H9 (cell line): ENCODE measurements at regions not wholly inside any gene's neighbourhood (a gene's known extent, or its start where the extent isn't known, plus 50 kb on each side); places are given as distances from the start of the nearest gene placed in this dataset.

Experiments used
- DNase-seq: peaks from one replicate; pipeline ENCODE4 v3.0.0-alpha.2; 2017
- H2AFZ ChIP-seq: one replicate; pipeline ENCODE4 v1.6.1; 2013; ENCODE audit warnings: mild to moderate bottlenecking, low read length, control low read depth, moderate library complexity
- H2AK5ac ChIP-seq: 2 replicates; pipeline ENCODE4 v1.6.1; 2013; ENCODE audit warnings: low read length, control low read depth, mixed read lengths; ENCODE audit not compliant: insufficient read length
- H2BK120ac ChIP-seq: one replicate; pipeline ENCODE4 v1.6.1; 2013; ENCODE audit warnings: low read depth, mild to moderate bottlenecking, low read length, control low read depth, inconsistent platforms; ENCODE audit not compliant: poor library complexity, severe bottlenecking
- H2BK12ac ChIP-seq: 2 replicates; pipeline ENCODE4 v1.6.1; 2013; ENCODE audit warnings: low read length, control low read depth, mixed read lengths, low read depth; ENCODE audit not compliant: insufficient read length
- H2BK15ac ChIP-seq: 2 replicates; pipeline ENCODE4 v1.6.1; 2013; ENCODE audit warnings: low read depth, low read length, control low read depth
- H2BK20ac ChIP-seq: one replicate; pipeline ENCODE4 v1.6.1; 2013; ENCODE audit warnings: low read depth, mild to moderate bottlenecking, low read length, control low read depth, inconsistent platforms; ENCODE audit not compliant: poor library complexity, severe bottlenecking
- H2BK5ac ChIP-seq: 2 replicates; pipeline ENCODE4 v1.6.1; 2013; ENCODE audit warnings: low read length, control low read depth, mixed read lengths; ENCODE audit not compliant: insufficient read length
- H3K14ac ChIP-seq: 2 replicates; pipeline ENCODE4 v1.6.1; 2013; ENCODE audit warnings: low read length, control low read depth; ENCODE audit not compliant: insufficient read depth
- H3K18ac ChIP-seq: 2 replicates; pipeline ENCODE4 v1.6.1; 2013; ENCODE audit warnings: low read depth, mild to moderate bottlenecking, mixed read lengths, low read length, control low read depth; ENCODE audit not compliant: insufficient read length
- H3K23ac ChIP-seq: 2 replicates; pipeline ENCODE4 v1.6.1; 2013; ENCODE audit warnings: low read length, control low read depth, mixed read lengths, low read depth; ENCODE audit not compliant: insufficient read length
- H3K23me2 ChIP-seq: 2 replicates; pipeline ENCODE4 v1.6.1; 2013; ENCODE audit warnings: low read depth, mild to moderate bottlenecking, mixed read lengths, low read length, control low read depth; ENCODE audit not compliant: insufficient read length, poor library complexity, severe bottlenecking
- H3K27ac ChIP-seq: 2 replicates; pipeline ENCODE4 v1.5.1; 2013; ENCODE audit warnings: low read length, control low read depth, mixed read lengths, low read depth; ENCODE audit not compliant: insufficient read length
- H3K27me3 ChIP-seq: 2 replicates; pipeline ENCODE4 v1.6.1; 2013; ENCODE audit warnings: low read length, control low read depth, inconsistent platforms; ENCODE audit not compliant: insufficient read depth
- H3K4ac ChIP-seq: 2 replicates; pipeline ENCODE4 v1.6.1; 2013; ENCODE audit warnings: low read depth, mild to moderate bottlenecking, control low read depth, inconsistent platforms, low read length, moderate library complexity
- H3K4me1 ChIP-seq: 2 replicates; pipeline ENCODE4 v1.6.1; 2013; ENCODE audit warnings: low read length, control low read depth, inconsistent platforms; ENCODE audit not compliant: insufficient read depth
- H3K4me2 ChIP-seq: 2 replicates; pipeline ENCODE4 v1.6.1; 2013; ENCODE audit warnings: low read length, control low read depth, mixed read lengths; ENCODE audit not compliant: insufficient read length, insufficient read depth
- H3K56ac ChIP-seq: 2 replicates; pipeline ENCODE4 v1.6.1; 2013; ENCODE audit warnings: low read depth, mild to moderate bottlenecking, mixed read lengths, low read length, control low read depth; ENCODE audit not compliant: insufficient read length
- H3K79me1 ChIP-seq: 2 replicates; pipeline ENCODE4 v1.6.1; 2013; ENCODE audit warnings: low read depth, mild to moderate bottlenecking, moderate library complexity, low read length, control low read depth, inconsistent platforms; ENCODE audit not compliant: insufficient read depth, poor library complexity, severe bottlenecking
- H3K79me2 ChIP-seq: 2 replicates; pipeline ENCODE4 v1.6.1; 2013; ENCODE audit warnings: low read length, control low read depth, inconsistent platforms; ENCODE audit not compliant: insufficient read depth
- H3K9ac ChIP-seq: 2 replicates; pipeline ENCODE4 v1.6.1; 2013; ENCODE audit warnings: low read length, control low read depth, mixed read lengths; ENCODE audit not compliant: insufficient read length; ENCODE audit errors: extremely low read depth
- H3K9me3 ChIP-seq: one replicate; pipeline ENCODE4 v1.6.1; 2013; ENCODE audit warnings: low read depth, low read length, inconsistent platforms; ENCODE audit not compliant: control insufficient read depth
- H3T11ph ChIP-seq: one replicate; pipeline ENCODE4 v1.6.1; 2013; ENCODE audit warnings: mild to moderate bottlenecking, low read length, control low read depth, inconsistent platforms
- H4K20me1 ChIP-seq: one replicate; pipeline ENCODE4 v1.6.1; 2013; ENCODE audit not compliant: control insufficient read depth, insufficient read length, insufficient read depth
- H4K5ac ChIP-seq: 2 replicates; pipeline ENCODE4 v1.6.1; 2013; ENCODE audit warnings: low read depth, mild to moderate bottlenecking, mixed read lengths, low read length, control low read depth; ENCODE audit not compliant: insufficient read length
- H4K8ac ChIP-seq: replicated peaks from 2 replicates; pipeline ENCODE4 v1.6.1; 2013; ENCODE audit warnings: low read length, control low read depth, mixed read lengths, low read depth; ENCODE audit not compliant: insufficient read length
- H4K91ac ChIP-seq: 2 replicates; pipeline ENCODE4 v1.6.1; 2013; ENCODE audit warnings: low read depth, mild to moderate bottlenecking, moderate library complexity, mixed read lengths, low read length, control low read depth; ENCODE audit not compliant: insufficient read length
- H3K27ac Mint-ChIP-seq, 3 experiments: 2 replicates in 2 of 3; 3 replicates in 1 of 3; pipeline ENCODE4 v1.8.0; 2020 to 2021; ENCODE audit warnings: mixed read lengths in 3 of 3, mild to moderate bottlenecking in 1 of 3, moderate library complexity in 1 of 3
- H3K27me3 Mint-ChIP-seq: 2 replicates; pipeline ENCODE4 v1.8.0; 2021; ENCODE audit warnings: low read depth, mild to moderate bottlenecking, moderate library complexity, mixed read lengths
- H3K36me3 Mint-ChIP-seq, 3 experiments: 2 replicates in 2 of 3; 3 replicates in 1 of 3; pipeline ENCODE4 v1.8.0; 2020 to 2021; ENCODE audit warnings: low read depth in 3 of 3, mixed read lengths in 3 of 3; ENCODE audit not compliant: insufficient read depth in 1 of 3
- H3K4me1 Mint-ChIP-seq, 2 experiments: 2 replicates each; pipeline ENCODE4 v1.8.0; 2020; ENCODE audit warnings: mixed read lengths in 2 of 2
- H3K4me3 Mint-ChIP-seq, 2 experiments: 2 replicates in 1 of 2; 3 replicates in 1 of 2; pipeline ENCODE4 v1.8.0; 2020 to 2021; ENCODE audit warnings: mild to moderate bottlenecking in 2 of 2, mixed read lengths in 2 of 2, moderate library complexity in 1 of 2
- H3K9me3 Mint-ChIP-seq, 2 experiments: 2 replicates in 1 of 2; 3 replicates in 1 of 2; pipeline ENCODE4 v1.8.0; 2020; ENCODE audit warnings: mild to moderate bottlenecking in 2 of 2, mixed read lengths in 2 of 2, moderate library complexity in 1 of 2
- WGBS: extraction: QIAGEN DNeasy Blood & Tissue Kit; methylation state at CpG from one replicate; pipeline ENCODE4 v1.1.7; 2013; ENCODE audit warnings: missing lambda C conversion rate, low lambda C conversion rate, mixed read lengths; ENCODE audit not compliant: insufficient read length; ENCODE audit errors: extremely low coverage; 5-methylcytosine and 5-hydroxymethylcytosine counted together
- TF ChIP-seq, protein P1 (sequence below): fragments of 200-600 bp; sonication (generic); conservative IDR thresholded peaks from 3 replicates; pipeline ENCODE4 v1.8.0; 2021; ENCODE audit warnings: antibody characterized with exemption, mild to moderate bottlenecking

DNA sequence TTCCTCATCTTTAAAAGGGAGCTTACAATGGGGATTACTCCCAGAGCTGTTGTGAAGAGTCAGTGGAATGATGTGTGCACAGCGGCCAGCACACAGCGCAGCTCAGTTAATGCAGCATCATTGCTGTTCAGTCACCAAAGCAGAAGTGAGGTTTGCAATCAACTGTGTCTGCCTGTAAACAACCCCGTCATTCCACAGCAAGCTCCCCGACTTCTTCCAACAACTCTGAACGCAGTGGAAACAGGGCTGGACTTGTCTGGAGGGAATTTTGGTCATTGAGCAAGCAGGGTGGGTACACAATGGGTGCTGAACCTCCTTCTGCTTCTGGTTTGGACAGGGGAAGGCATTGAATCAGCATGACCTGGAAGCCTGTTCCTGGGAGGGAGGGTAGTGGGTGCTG lies 347.4 kb downstream of the PTPRU start:
- H2BK12ac ChIP-seq = no peak overlapping the region
- no peak overlapping the region for H3K4ac ChIP-seq
- Mint-ChIP-seq H3K36me3 (0 out of 7 replicates have a peak, but pooled peaks cover 0 to 1% (median 0%) of the 10 kb centered on the region in 3 experiments), H3K9me3 (no peaks in the 10 kb centered on the region; a peak in 1 of 5 replicates), H3K4me3 (no peak overlapping the region), H3K27ac (no peak overlapping the region; a peak in 1 of 7 replicates), H3K27me3 (no peaks in the 10 kb centered on the region; the same call in 1 of the 2 replicates), H3K4me1 (peaks cover 6 to 17% of the 10 kb centered on the region in 2 experiments)
- no peaks in the 10 kb centered on the region for H3K9me3 ChIP-seq
- no peak overlapping the region for H2BK15ac ChIP-seq
- H2AK5ac ChIP-seq = no peak overlapping the region
- no peaks in the 10 kb centered on the region for H3K4me1 ChIP-seq
- no peaks in the 10 kb centered on the region for H3K79me1 ChIP-seq
- no peak overlapping the region for H3K18ac ChIP-seq
- H3K4me2 ChIP-seq = no peak overlapping the region
- no peak overlapping the region for H3K14ac ChIP-seq
- no peak overlapping the region for H3K56ac ChIP-seq
- no peak overlapping the region for H4K5ac ChIP-seq
- no peak for DNase-seq
- H3T11ph ChIP-seq = no peak overlapping the region
- no CpG with 5 or more reads among the region's 5 CpGs for WGBS
- H2AFZ ChIP-seq = no peak overlapping the region
- no peak overlapping the region for H3K23ac ChIP-seq
- H3K23me2 ChIP-seq = no peaks in the 10 kb centered on the region
- no peak overlapping the region for H4K91ac ChIP-seq
- no peak overlapping the region for H2BK120ac ChIP-seq
- H4K8ac ChIP-seq = no peak overlapping the region
- TF ChIP-seq, protein P1, sequence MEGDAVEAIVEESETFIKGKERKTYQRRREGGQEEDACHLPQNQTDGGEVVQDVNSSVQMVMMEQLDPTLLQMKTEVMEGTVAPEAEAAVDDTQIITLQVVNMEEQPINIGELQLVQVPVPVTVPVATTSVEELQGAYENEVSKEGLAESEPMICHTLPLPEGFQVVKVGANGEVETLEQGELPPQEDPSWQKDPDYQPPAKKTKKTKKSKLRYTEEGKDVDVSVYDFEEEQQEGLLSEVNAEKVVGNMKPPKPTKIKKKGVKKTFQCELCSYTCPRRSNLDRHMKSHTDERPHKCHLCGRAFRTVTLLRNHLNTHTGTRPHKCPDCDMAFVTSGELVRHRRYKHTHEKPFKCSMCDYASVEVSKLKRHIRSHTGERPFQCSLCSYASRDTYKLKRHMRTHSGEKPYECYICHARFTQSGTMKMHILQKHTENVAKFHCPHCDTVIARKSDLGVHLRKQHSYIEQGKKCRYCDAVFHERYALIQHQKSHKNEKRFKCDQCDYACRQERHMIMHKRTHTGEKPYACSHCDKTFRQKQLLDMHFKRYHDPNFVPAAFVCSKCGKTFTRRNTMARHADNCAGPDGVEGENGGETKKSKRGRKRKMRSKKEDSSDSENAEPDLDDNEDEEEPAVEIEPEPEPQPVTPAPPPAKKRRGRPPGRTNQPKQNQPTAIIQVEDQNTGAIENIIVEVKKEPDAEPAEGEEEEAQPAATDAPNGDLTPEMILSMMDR = no peak
- no peak overlapping the region for H3K9ac ChIP-seq
- no peaks in the 10 kb centered on the region for H3K27me3 ChIP-seq
- H3K79me2 ChIP-seq = no peaks in the 10 kb centered on the region
- no peaks in the 10 kb centered on the region for H4K20me1 ChIP-seq
- no peak overlapping the region for H3K27ac ChIP-seq
- H2BK5ac ChIP-seq = no peak overlapping the region
- no peak overlapping the region for H2BK20ac ChIP-seq
